HepG2 (cell line): ENCODE measurements at regions not wholly inside any gene's neighbourhood (a gene's known extent, or its start where the extent isn't known, plus 50 kb on each side); places are given as distances from the start of the nearest gene placed in this dataset.

Source experiments
- HOXA5 ChIP-seq: sonication (generic); formaldehyde crosslinking; IDR thresholded peaks from 2 replicates; pipeline ENCODE4 v1.4.0; 2020; ENCODE audit warnings: missing genetic modification reagents
- REPIN1 ChIP-seq: sonication (generic); formaldehyde crosslinking; IDR thresholded peaks from 2 replicates; pipeline ENCODE4 v1.8.0; 2022; ENCODE audit warnings: missing genetic modification reagents, low read depth, mild to moderate bottlenecking, borderline replicate concordance
- SAFB2 ChIP-seq: sonication (generic); formaldehyde crosslinking; IDR thresholded peaks from 2 replicates; pipeline ENCODE4 v1.5.1; 2020; ENCODE audit warnings: missing genetic modification reagents, low read depth, mild to moderate bottlenecking, borderline replicate concordance
- SETDB1 ChIP-seq: sonication (generic); formaldehyde crosslinking; IDR thresholded peaks from 2 replicates; pipeline ENCODE4 v1.5.1; 2020; ENCODE audit warnings: missing genetic modification reagents, mild to moderate bottlenecking, borderline replicate concordance
- SIX1 ChIP-seq: sonication (generic); formaldehyde crosslinking; IDR thresholded peaks from 2 replicates; pipeline ENCODE4 v1.4.0; 2020; ENCODE audit warnings: missing genetic modification reagents, borderline replicate concordance
- SOX6 ChIP-seq, 2 experiments: fragments of 450-650 bp in 1 of 2; sonication (generic) in 1 of 2; formaldehyde crosslinking in 1 of 2; IDR thresholded peaks; 2 replicates each; pipeline versions ENCODE4 v1.4.0 to v1.6.1; 2017 to 2020; ENCODE audit warnings: antibody characterized with exemption in 1 of 2, mild to moderate bottlenecking in 1 of 2, missing genetic modification reagents in 1 of 2
- STAG1 ChIP-seq: sonication (generic); formaldehyde crosslinking; IDR thresholded peaks from 2 replicates; pipeline ENCODE4 v1.4.0; 2020; ENCODE audit warnings: missing genetic modification reagents
- SUZ12 ChIP-seq: fragments of 150-350 bp; IDR thresholded peaks from 2 replicates; pipeline ENCODE4 v1.6.1; 2014; ENCODE audit warnings: low read depth, low read length
- ZMYM4 ChIP-seq: sonication (generic); formaldehyde crosslinking; IDR thresholded peaks from 2 replicates; pipeline ENCODE4 v1.8.1; 2023; ENCODE audit warnings: mild to moderate bottlenecking, missing genetic modification reagents
- ZNF816 ChIP-seq: sonication (generic); formaldehyde crosslinking; IDR thresholded peaks from 2 replicates; pipeline ENCODE4 v1.8.0; 2022; ENCODE audit warnings: missing genetic modification reagents, mild to moderate bottlenecking, borderline replicate concordance
- ZSCAN12 ChIP-seq: sonication (generic); formaldehyde crosslinking; IDR thresholded peaks from 2 replicates; pipeline ENCODE4 v1.9.0; 2021; ENCODE audit warnings: mild to moderate bottlenecking, missing genetic modification reagents
- TF ChIP-seq, protein P1 (sequence below): sonication (generic); formaldehyde crosslinking; IDR thresholded peaks from 2 replicates; pipeline ENCODE4 v1.8.0; 2022; ENCODE audit warnings: mild to moderate bottlenecking, missing genetic modification reagents
- TF ChIP-seq, protein P2 (sequence below): IDR thresholded peaks from 2 replicates; pipeline ENCODE4 v1.6.1; 2016; ENCODE audit warnings: low read depth, control low read depth
- TF ChIP-seq, protein P3 (sequence below): sonication (generic); formaldehyde crosslinking; IDR thresholded peaks from 2 replicates; pipeline ENCODE4 v1.5.0; 2020; ENCODE audit warnings: missing genetic modification reagents, mild to moderate bottlenecking, borderline replicate concordance
- TF ChIP-seq, protein P4 (sequence below): IDR thresholded peaks from 2 replicates; pipeline ENCODE4 v1.6.1; 2018; ENCODE audit warnings: missing genetic modification reagents

DNA sequence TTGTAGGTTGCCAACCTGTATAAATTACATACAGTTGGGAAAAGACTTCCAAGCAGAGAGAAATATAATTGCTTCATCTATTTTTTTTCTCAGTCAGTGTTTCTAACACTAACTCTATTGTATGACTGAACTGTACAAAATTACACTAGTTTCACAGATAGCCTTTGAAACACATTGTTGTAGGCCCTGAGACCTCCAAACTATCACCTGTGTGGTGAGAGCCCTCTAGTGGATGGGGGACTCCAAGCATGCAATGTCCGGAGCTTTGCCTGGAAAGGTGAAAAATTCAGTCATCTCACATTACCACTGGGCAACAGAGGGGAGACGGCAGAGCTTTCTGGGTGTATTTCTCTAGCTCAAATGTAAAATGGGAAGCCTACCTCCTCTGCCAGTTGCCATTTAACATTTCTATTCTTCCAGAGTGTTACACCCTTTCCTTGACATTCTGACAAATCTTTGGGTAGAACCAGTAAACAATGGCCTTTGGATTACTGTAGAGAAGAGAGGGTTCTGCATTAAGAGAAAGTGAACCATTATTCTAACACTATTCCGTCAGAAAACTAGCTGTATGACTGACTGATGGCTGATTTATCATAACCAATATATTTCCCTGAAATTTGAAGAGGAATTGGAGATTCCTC lies 212.2 kb downstream of the LYPLAL1 start (continued):
- TF ChIP-seq, protein P1, sequence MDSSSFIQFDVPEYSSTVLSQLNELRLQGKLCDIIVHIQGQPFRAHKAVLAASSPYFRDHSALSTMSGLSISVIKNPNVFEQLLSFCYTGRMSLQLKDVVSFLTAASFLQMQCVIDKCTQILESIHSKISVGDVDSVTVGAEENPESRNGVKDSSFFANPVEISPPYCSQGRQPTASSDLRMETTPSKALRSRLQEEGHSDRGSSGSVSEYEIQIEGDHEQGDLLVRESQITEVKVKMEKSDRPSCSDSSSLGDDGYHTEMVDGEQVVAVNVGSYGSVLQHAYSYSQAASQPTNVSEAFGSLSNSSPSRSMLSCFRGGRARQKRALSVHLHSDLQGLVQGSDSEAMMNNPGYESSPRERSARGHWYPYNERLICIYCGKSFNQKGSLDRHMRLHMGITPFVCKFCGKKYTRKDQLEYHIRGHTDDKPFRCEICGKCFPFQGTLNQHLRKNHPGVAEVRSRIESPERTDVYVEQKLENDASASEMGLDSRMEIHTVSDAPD, result no peak
- TF ChIP-seq, protein P2, sequence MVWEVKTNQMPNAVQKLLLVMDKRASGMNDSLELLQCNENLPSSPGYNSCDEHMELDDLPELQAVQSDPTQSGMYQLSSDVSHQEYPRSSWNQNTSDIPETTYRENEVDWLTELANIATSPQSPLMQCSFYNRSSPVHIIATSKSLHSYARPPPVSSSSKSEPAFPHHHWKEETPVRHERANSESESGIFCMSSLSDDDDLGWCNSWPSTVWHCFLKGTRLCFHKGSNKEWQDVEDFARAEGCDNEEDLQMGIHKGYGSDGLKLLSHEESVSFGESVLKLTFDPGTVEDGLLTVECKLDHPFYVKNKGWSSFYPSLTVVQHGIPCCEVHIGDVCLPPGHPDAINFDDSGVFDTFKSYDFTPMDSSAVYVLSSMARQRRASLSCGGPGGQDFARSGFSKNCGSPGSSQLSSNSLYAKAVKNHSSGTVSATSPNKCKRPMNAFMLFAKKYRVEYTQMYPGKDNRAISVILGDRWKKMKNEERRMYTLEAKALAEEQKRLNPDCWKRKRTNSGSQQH (CRISPR knock-in tag), result no peak
- TF ChIP-seq HOXA5 (CRISPR knock-in tag) (0 out of 2 replicates have a peak, but pooled peaks have one; percentile 44), REPIN1 (CRISPR knock-in tag) (0 out of 2 replicates have a peak, but pooled peaks have one; percentile 23), SIX1 (peak; percentile 58; the same call in 1 of the 2 replicates), SUZ12 (no peak), ZNF816 (no peak), SOX6 (IDR thresholded peaks at IDR 0.05) (no peak), SOX6 (CRISPR knock-in tag; IDR thresholded peaks at IDR 0.05) (peak; percentile 18; the same call in 1 of the 2 replicates), SAFB2 (CRISPR knock-in tag) (no peak), ZSCAN12 (no peak), ZMYM4 (CRISPR knock-in tag) (peak; percentile 92), STAG1 (peak; percentile 88), SETDB1 (CRISPR knock-in tag) (no peak)
- TF ChIP-seq, protein P3, sequence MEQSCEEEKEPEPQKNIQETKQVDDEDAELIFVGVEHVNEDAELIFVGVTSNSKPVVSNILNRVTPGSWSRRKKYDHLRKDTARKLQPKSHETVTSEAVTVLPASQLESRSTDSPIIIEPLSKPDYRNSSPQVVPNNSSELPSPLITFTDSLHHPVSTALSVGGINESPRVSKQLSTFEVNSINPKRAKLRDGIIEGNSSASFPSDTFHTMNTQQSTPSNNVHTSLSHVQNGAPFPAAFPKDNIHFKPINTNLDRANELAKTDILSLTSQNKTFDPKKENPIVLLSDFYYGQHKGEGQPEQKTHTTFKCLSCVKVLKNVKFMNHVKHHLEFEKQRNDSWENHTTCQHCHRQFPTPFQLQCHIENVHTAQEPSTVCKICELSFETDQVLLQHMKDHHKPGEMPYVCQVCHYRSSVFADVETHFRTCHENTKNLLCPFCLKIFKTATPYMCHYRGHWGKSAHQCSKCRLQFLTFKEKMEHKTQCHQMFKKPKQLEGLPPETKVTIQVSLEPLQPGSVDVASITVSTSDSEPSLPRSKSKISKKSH (CRISPR knock-in tag), result no peak
- TF ChIP-seq, protein P4, sequence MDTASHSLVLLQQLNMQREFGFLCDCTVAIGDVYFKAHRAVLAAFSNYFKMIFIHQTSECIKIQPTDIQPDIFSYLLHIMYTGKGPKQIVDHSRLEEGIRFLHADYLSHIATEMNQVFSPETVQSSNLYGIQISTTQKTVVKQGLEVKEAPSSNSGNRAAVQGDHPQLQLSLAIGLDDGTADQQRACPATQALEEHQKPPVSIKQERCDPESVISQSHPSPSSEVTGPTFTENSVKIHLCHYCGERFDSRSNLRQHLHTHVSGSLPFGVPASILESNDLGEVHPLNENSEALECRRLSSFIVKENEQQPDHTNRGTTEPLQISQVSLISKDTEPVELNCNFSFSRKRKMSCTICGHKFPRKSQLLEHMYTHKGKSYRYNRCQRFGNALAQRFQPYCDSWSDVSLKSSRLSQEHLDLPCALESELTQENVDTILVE (CRISPR knock-in tag), result no peak
